H9 (cell line): ENCODE measurements at regions not wholly inside any gene's neighbourhood (a gene's known extent, or its start where the extent isn't known, plus 50 kb on each side); places are given as distances from the start of the nearest gene placed in this dataset.

Experiments
- DNase-seq: peaks from one replicate; pipeline ENCODE4 v3.0.0-alpha.2; 2017
- H2AFZ ChIP-seq: one replicate; pipeline ENCODE4 v1.6.1; 2013; ENCODE audit warnings: mild to moderate bottlenecking, low read length, control low read depth, moderate library complexity
- H2AK5ac ChIP-seq: 2 replicates; pipeline ENCODE4 v1.6.1; 2013; ENCODE audit warnings: low read length, control low read depth, mixed read lengths; ENCODE audit not compliant: insufficient read length
- H2BK120ac ChIP-seq: one replicate; pipeline ENCODE4 v1.6.1; 2013; ENCODE audit warnings: low read depth, mild to moderate bottlenecking, low read length, control low read depth, inconsistent platforms; ENCODE audit not compliant: poor library complexity, severe bottlenecking
- H2BK12ac ChIP-seq: 2 replicates; pipeline ENCODE4 v1.6.1; 2013; ENCODE audit warnings: low read length, control low read depth, mixed read lengths, low read depth; ENCODE audit not compliant: insufficient read length
- H2BK15ac ChIP-seq: 2 replicates; pipeline ENCODE4 v1.6.1; 2013; ENCODE audit warnings: low read depth, low read length, control low read depth
- H2BK20ac ChIP-seq: one replicate; pipeline ENCODE4 v1.6.1; 2013; ENCODE audit warnings: low read depth, mild to moderate bottlenecking, low read length, control low read depth, inconsistent platforms; ENCODE audit not compliant: poor library complexity, severe bottlenecking
- H2BK5ac ChIP-seq: 2 replicates; pipeline ENCODE4 v1.6.1; 2013; ENCODE audit warnings: low read length, control low read depth, mixed read lengths; ENCODE audit not compliant: insufficient read length
- H3K14ac ChIP-seq: 2 replicates; pipeline ENCODE4 v1.6.1; 2013; ENCODE audit warnings: low read length, control low read depth; ENCODE audit not compliant: insufficient read depth
- H3K18ac ChIP-seq: 2 replicates; pipeline ENCODE4 v1.6.1; 2013; ENCODE audit warnings: low read depth, mild to moderate bottlenecking, mixed read lengths, low read length, control low read depth; ENCODE audit not compliant: insufficient read length
- H3K23ac ChIP-seq: 2 replicates; pipeline ENCODE4 v1.6.1; 2013; ENCODE audit warnings: low read length, control low read depth, mixed read lengths, low read depth; ENCODE audit not compliant: insufficient read length
- H3K23me2 ChIP-seq: 2 replicates; pipeline ENCODE4 v1.6.1; 2013; ENCODE audit warnings: low read depth, mild to moderate bottlenecking, mixed read lengths, low read length, control low read depth; ENCODE audit not compliant: insufficient read length, poor library complexity, severe bottlenecking
- H3K27ac ChIP-seq: 2 replicates; pipeline ENCODE4 v1.5.1; 2013; ENCODE audit warnings: low read length, control low read depth, mixed read lengths, low read depth; ENCODE audit not compliant: insufficient read length
- H3K27me3 ChIP-seq: 2 replicates; pipeline ENCODE4 v1.6.1; 2013; ENCODE audit warnings: low read length, control low read depth, inconsistent platforms; ENCODE audit not compliant: insufficient read depth
- H3K4ac ChIP-seq: 2 replicates; pipeline ENCODE4 v1.6.1; 2013; ENCODE audit warnings: low read depth, mild to moderate bottlenecking, control low read depth, inconsistent platforms, low read length, moderate library complexity
- H3K4me1 ChIP-seq: 2 replicates; pipeline ENCODE4 v1.6.1; 2013; ENCODE audit warnings: low read length, control low read depth, inconsistent platforms; ENCODE audit not compliant: insufficient read depth
- H3K4me2 ChIP-seq: 2 replicates; pipeline ENCODE4 v1.6.1; 2013; ENCODE audit warnings: low read length, control low read depth, mixed read lengths; ENCODE audit not compliant: insufficient read length, insufficient read depth
- H3K56ac ChIP-seq: 2 replicates; pipeline ENCODE4 v1.6.1; 2013; ENCODE audit warnings: low read depth, mild to moderate bottlenecking, mixed read lengths, low read length, control low read depth; ENCODE audit not compliant: insufficient read length
- H3K79me1 ChIP-seq: 2 replicates; pipeline ENCODE4 v1.6.1; 2013; ENCODE audit warnings: low read depth, mild to moderate bottlenecking, moderate library complexity, low read length, control low read depth, inconsistent platforms; ENCODE audit not compliant: insufficient read depth, poor library complexity, severe bottlenecking
- H3K79me2 ChIP-seq: 2 replicates; pipeline ENCODE4 v1.6.1; 2013; ENCODE audit warnings: low read length, control low read depth, inconsistent platforms; ENCODE audit not compliant: insufficient read depth
- H3K9ac ChIP-seq: 2 replicates; pipeline ENCODE4 v1.6.1; 2013; ENCODE audit warnings: low read length, control low read depth, mixed read lengths; ENCODE audit not compliant: insufficient read length; ENCODE audit errors: extremely low read depth
- H3K9me3 ChIP-seq: one replicate; pipeline ENCODE4 v1.6.1; 2013; ENCODE audit warnings: low read depth, low read length, inconsistent platforms; ENCODE audit not compliant: control insufficient read depth
- H3T11ph ChIP-seq: one replicate; pipeline ENCODE4 v1.6.1; 2013; ENCODE audit warnings: mild to moderate bottlenecking, low read length, control low read depth, inconsistent platforms
- H4K20me1 ChIP-seq: one replicate; pipeline ENCODE4 v1.6.1; 2013; ENCODE audit not compliant: control insufficient read depth, insufficient read length, insufficient read depth
- H4K5ac ChIP-seq: 2 replicates; pipeline ENCODE4 v1.6.1; 2013; ENCODE audit warnings: low read depth, mild to moderate bottlenecking, mixed read lengths, low read length, control low read depth; ENCODE audit not compliant: insufficient read length
- H4K8ac ChIP-seq: replicated peaks from 2 replicates; pipeline ENCODE4 v1.6.1; 2013; ENCODE audit warnings: low read length, control low read depth, mixed read lengths, low read depth; ENCODE audit not compliant: insufficient read length
- H4K91ac ChIP-seq: 2 replicates; pipeline ENCODE4 v1.6.1; 2013; ENCODE audit warnings: low read depth, mild to moderate bottlenecking, moderate library complexity, mixed read lengths, low read length, control low read depth; ENCODE audit not compliant: insufficient read length
- H3K27ac Mint-ChIP-seq, 3 experiments: 2 replicates in 2 of 3; 3 replicates in 1 of 3; pipeline ENCODE4 v1.8.0; 2020 to 2021; ENCODE audit warnings: mixed read lengths in 3 of 3, mild to moderate bottlenecking in 1 of 3, moderate library complexity in 1 of 3
- H3K27me3 Mint-ChIP-seq: 2 replicates; pipeline ENCODE4 v1.8.0; 2021; ENCODE audit warnings: low read depth, mild to moderate bottlenecking, moderate library complexity, mixed read lengths
- H3K36me3 Mint-ChIP-seq, 3 experiments: 2 replicates in 2 of 3; 3 replicates in 1 of 3; pipeline ENCODE4 v1.8.0; 2020 to 2021; ENCODE audit warnings: low read depth in 3 of 3, mixed read lengths in 3 of 3; ENCODE audit not compliant: insufficient read depth in 1 of 3
- H3K4me1 Mint-ChIP-seq, 2 experiments: 2 replicates each; pipeline ENCODE4 v1.8.0; 2020; ENCODE audit warnings: mixed read lengths in 2 of 2
- H3K4me3 Mint-ChIP-seq, 2 experiments: 2 replicates in 1 of 2; 3 replicates in 1 of 2; pipeline ENCODE4 v1.8.0; 2020 to 2021; ENCODE audit warnings: mild to moderate bottlenecking in 2 of 2, mixed read lengths in 2 of 2, moderate library complexity in 1 of 2
- H3K9me3 Mint-ChIP-seq, 2 experiments: 2 replicates in 1 of 2; 3 replicates in 1 of 2; pipeline ENCODE4 v1.8.0; 2020; ENCODE audit warnings: mild to moderate bottlenecking in 2 of 2, mixed read lengths in 2 of 2, moderate library complexity in 1 of 2
- WGBS: extraction: QIAGEN DNeasy Blood & Tissue Kit; methylation state at CpG from one replicate; pipeline ENCODE4 v1.1.7; 2013; ENCODE audit warnings: missing lambda C conversion rate, low lambda C conversion rate, mixed read lengths; ENCODE audit not compliant: insufficient read length; ENCODE audit errors: extremely low coverage; 5-methylcytosine and 5-hydroxymethylcytosine counted together
- TF ChIP-seq, protein P1 (sequence below): fragments of 200-600 bp; sonication (generic); conservative IDR thresholded peaks from 3 replicates; pipeline ENCODE4 v1.8.0; 2021; ENCODE audit warnings: antibody characterized with exemption, mild to moderate bottlenecking

DNA sequence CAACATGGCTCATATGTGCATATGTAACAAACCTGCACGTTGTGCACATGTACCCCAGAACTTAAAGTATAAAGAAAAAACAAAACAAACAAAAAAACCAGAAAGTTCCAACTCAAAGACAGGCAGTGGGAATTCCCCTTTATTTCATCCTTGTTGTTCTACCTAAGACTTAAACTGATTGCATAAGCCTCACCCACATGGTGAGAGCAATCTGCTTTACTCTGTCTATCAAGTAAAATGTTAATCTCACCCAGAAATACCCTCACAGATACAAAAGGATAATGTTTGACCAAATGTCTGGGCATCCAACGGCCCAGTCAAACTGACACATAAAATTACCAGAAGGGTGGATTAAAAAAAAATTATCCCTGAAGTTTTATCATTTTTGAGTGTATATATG lies 190.9 kb upstream of the PLSCR5 start:
- H2AK5ac ChIP-seq, result no peak overlapping the region
- Mint-ChIP-seq H3K27me3 (no peaks in the 10 kb centered on the region), H3K4me1 (peaks cover 4 to 7% of the 10 kb centered on the region in 2 experiments), H3K4me3 (no peak overlapping the region), H3K9me3 (0 out of 5 replicates have a peak, but pooled peaks cover 0 to 2% of the 10 kb centered on the region in 2 experiments), H3K27ac (no peak overlapping the region), H3K36me3 (peaks cover 0 to 2% (median 0%) of the 10 kb centered on the region in 3 experiments; a peak in 2 of 7 replicates)
- no CpG with 5 or more reads among the region's 2 CpGs for WGBS
- H2BK20ac ChIP-seq, result no peak overlapping the region
- H3K4me2 ChIP-seq, result no peak overlapping the region
- H3K79me2 ChIP-seq, result no peaks in the 10 kb centered on the region
- H3K18ac ChIP-seq, result no peak overlapping the region
- H4K91ac ChIP-seq, result no peak overlapping the region
- H2BK120ac ChIP-seq, result no peak overlapping the region
- H2BK12ac ChIP-seq, result no peak overlapping the region
- H3T11ph ChIP-seq, result no peak overlapping the region
- no peak overlapping the region for H4K8ac ChIP-seq
- no peaks in the 10 kb centered on the region for H3K4me1 ChIP-seq
- H3K23ac ChIP-seq, result no peak overlapping the region
- no peaks in the 10 kb centered on the region for H3K27me3 ChIP-seq
- H2BK15ac ChIP-seq, result no peak overlapping the region
- H3K9me3 ChIP-seq, result no peaks in the 10 kb centered on the region
- no peak overlapping the region for H3K56ac ChIP-seq
- H3K23me2 ChIP-seq, result no peaks in the 10 kb centered on the region
- H4K20me1 ChIP-seq, result no peaks in the 10 kb centered on the region
- H3K4ac ChIP-seq, result no peak overlapping the region
- TF ChIP-seq, protein P1, sequence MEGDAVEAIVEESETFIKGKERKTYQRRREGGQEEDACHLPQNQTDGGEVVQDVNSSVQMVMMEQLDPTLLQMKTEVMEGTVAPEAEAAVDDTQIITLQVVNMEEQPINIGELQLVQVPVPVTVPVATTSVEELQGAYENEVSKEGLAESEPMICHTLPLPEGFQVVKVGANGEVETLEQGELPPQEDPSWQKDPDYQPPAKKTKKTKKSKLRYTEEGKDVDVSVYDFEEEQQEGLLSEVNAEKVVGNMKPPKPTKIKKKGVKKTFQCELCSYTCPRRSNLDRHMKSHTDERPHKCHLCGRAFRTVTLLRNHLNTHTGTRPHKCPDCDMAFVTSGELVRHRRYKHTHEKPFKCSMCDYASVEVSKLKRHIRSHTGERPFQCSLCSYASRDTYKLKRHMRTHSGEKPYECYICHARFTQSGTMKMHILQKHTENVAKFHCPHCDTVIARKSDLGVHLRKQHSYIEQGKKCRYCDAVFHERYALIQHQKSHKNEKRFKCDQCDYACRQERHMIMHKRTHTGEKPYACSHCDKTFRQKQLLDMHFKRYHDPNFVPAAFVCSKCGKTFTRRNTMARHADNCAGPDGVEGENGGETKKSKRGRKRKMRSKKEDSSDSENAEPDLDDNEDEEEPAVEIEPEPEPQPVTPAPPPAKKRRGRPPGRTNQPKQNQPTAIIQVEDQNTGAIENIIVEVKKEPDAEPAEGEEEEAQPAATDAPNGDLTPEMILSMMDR, result no peak
- no peak overlapping the region for H3K9ac ChIP-seq
- no peak for DNase-seq
- no peak overlapping the region for H3K27ac ChIP-seq
- no peaks in the 10 kb centered on the region for H3K79me1 ChIP-seq
- no peak overlapping the region for H2BK5ac ChIP-seq
- no peak overlapping the region for H2AFZ ChIP-seq
- no peak overlapping the region for H3K14ac ChIP-seq
- no peak overlapping the region for H4K5ac ChIP-seq
